NCI-H2029 treated with DMSO at 0.1 percent for 48 hours (cell line): ENCODE measurements at regions not wholly inside any gene's neighbourhood (a gene's known extent, or its start where the extent isn't known, plus 50 kb on each side); places are given as distances from the start of the nearest gene placed in this dataset.

Experiments used
- DNase-seq: peaks from one replicate; lab custom pipeline; 2025; lab: John Stamatoyannopoulos, UW

DNA sequence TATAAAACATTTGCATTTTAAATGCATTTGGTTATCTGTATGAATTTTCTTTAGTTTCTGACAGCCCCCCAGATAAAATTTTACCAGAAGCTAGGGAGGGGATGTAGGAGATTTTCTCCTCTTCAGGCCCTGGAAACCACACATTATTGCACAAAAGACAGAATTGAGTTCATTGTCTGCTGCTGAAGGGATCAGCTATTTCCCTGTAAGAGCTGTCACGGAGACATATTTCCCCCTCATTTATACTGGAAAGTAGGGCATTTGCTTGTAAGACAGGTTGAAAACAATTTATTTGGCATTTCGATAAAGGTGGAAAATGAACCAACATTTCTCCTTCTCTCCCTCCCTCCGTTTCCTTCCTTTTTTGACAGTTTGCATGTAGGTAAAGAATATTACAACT is 241.3 kb upstream of the LCORL start:
- DNase-seq: no peak

- DNase-seq: no peak
Measured at GRCh38 chr4:18252052-18252451, 230.5 kb upstream of the LCORL start.

DNA sequence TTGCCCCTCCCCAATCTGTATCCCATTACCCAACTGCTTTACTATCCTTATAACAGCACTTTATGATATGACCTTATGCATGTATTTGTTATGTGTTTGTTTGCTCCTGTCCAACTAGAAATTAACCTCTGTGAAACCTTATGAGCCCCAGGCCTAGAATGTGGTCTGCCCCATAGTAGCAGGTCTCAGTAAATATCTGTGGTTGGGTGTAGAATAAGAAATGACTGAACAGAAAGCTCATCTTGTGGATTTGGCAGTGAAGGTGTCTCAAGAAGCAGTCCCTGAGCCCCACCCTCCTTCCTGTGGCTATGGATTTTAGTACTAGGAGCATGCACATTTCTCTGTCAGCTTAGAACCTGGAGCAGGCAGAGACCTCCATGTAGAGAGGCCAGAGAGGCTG is 229.0 kb upstream of the LCORL start:
- DNase-seq: no peak

DNA sequence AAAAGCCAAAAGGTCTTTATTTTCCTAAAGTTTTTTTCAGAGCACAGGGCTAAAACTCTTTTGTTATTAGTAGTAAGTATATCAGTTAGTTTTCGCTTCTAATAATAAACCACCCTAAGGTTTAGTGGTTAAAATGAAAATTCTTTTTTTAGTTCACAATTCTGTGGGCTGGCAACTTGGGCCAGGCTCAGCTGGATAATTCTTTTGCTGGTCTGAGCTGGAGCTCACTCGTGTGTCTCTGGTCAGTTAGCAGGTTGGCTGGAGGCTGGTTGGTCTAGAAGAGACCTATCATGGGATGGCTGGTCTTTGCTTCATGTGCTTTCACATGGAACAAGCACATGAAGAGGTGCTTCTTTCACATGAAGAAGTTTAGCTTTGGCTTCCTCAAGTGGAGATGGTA is 227.1 kb upstream of the LCORL start:
- DNase-seq: no peak

DNA sequence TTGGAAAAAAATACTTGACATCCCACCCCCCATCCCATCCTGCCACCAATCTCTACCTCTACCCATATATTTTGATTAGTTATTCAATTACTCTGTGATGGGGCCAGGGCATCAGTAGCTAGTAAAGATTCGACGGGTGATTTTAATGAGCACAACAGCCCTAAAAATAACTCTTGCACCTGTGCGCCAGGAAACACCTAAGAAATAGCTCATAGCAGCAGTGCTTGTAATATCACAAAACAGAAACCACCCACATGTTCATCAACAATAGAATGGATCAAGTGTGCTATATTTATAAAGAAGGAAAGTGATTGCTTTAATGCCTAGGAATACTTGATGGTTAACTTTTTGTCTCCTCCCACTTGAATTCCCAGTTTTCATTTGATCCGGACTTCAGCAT is 225.6 kb upstream of the LCORL start:
- DNase-seq: no peak

- no peak for DNase-seq
Measured at GRCh38 chr4:18242919-18243693, 221.6 kb upstream of the LCORL start.

GRCh38 chr4:18241727-18242126 is 220.2 kb upstream of the LCORL start:
- no peak for DNase-seq

DNA sequence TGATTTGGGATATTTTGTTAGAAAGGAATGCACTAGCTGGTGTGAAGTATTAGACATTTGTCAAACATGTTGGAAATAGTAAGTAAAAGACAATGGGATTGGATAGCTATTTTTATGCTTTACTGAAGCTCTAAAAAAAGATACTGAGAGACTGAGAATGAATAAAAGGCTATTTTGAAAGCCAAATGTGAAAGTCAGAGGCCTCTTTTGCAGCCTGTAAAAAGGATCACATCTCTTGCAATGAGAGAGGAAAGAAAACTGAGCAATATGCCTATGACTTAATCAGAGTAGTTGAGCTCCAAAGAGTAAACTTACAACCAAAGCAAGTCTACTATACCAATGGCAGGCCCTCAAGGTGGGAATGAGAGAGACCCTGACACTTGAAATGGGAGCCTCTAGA is 212.6 kb upstream of the LCORL start:
- no peak for DNase-seq

DNA sequence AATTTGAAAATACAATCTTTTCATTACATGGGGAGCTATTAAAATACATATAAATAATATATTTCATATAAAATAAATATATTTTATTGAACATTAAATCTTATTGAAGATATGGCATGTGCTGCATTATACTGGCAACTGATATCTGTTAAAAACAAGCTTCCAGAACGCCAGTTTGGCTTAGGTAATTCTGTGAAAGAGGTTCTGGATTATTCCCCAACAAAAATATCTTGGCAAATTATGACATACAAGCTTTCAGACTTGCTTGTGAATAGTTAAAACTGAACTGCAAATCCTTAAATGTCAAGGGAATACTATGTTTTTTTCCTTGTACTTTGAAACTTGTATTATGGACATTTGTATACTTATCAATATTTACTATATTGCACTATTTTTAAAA is 210.2 kb upstream of the LCORL start:
- DNase-seq: no peak

GRCh38 chr4:18227880-18228279 is 206.3 kb upstream of the LCORL start:
- DNase-seq: no peak

DNA sequence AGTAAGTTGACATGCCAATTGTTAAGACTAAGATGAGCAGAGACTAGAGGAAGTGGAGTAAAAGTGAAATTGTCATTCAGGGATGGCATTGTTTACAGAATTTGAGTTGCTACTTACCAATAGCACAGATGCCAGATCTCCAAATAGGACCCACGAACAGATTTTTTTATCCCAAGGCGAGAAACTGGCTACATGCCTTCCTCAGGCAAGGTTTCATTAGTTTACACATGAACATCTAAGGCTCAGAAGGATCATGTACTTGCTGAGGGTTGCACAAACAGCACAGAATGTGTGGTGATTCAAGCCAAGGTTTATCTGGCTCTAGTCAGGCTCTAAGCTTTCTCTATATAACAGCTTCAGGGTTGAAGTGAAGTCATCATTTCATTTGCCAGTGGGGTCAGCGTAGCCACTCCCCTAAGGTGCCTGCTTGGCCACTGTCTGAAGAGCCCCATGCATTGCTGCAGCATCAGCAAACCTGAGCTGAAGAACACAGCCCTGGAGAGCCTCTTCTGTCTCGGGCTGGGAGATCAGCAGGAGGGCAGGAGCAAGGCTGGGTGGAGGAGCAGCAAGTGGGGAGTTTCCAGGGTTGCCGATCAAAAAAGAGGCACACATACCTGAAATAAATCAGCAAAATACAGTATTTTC is 193.0 kb upstream of the LCORL start:
- no peak for DNase-seq

- DNase-seq: no peak
Measured at GRCh38 chr4:18213576-18214198, 192.1 kb upstream of the LCORL start.

DNA sequence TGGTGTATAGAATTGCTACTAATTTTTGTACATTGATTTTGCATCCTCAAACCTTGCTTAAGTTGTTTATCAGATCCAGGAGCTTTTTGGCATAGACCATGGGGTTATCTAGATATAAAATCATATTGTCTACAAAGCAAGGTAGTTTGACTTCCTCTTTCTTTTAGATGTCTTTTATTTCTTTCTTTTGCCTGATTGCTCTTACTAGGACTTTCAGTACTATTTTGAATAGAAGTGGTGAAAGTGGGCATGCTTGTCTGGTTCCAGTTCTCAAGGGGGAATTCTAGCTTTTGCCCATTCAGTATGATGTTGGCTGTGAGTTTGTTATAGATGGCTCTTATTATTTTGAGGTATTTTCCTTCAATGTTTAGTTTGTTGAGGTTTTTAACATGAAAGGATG is 187.9 kb upstream of the LCORL start:
- DNase-seq: no peak

DNA sequence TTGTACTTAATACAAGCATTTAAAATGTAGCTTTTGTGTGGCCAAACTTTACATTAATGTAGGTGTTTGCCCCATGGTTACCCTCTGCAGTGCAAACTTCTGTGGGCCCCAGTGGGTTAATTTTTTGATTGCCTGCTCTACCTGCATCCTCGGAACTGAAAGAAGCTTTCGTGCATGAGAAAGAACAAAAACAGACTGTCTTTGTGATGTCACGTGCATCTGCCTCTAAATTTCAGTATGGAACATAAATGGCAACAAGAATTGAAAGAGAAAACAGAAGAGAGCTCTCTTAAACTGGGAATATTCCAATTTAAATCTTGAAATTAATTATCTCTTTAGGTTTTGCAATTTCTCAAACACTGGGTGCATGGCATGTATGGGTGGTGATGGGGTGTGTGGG is 182.4 kb upstream of the LCORL start:
- no peak for DNase-seq

DNA sequence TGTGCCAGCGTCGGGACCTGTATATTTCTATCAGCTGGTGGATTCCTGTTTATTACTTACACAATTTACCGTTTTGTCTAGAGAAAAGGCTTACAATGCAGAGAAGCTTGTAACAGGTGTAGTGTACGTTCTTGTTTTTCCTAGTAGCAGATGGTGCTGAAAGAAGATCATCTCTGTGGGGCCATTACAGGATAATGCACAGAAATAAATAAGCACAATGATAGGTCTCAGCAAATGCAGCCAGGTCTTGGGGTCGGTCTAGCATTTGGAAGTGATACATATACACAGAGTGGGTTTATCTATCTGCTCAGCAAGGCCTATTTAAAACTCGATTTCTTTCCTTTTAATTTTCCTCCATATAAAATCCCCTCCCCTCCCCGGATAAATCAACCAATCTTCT is 180.9 kb upstream of the LCORL start:
- no peak for DNase-seq

DNA sequence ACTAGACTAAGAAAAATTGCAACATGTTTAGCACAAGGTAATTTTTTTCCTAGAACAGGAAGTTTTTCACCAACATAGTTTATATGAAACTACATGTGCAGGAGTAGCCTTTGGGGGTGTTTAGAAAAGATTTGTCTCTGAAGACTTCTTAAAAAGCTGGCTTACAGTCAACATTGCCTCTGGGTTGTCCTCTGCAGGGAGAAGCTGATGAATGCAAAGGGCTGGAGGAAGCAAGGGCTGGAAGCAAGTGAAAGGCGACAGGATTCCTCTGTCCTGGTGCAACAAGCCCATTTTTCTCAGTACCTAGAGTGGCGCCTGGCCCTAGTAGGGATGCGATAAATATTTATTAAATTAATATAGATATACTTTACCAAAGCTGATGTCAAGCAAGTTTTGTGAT is 180.3 kb upstream of the LCORL start:
- DNase-seq: no peak

GRCh38 chr4:18198653-18199052 is 177.1 kb upstream of the LCORL start:
- DNase-seq: no peak

GRCh38 chr4:18197467-18197866 is 175.9 kb upstream of the LCORL start:
- no peak for DNase-seq

DNA sequence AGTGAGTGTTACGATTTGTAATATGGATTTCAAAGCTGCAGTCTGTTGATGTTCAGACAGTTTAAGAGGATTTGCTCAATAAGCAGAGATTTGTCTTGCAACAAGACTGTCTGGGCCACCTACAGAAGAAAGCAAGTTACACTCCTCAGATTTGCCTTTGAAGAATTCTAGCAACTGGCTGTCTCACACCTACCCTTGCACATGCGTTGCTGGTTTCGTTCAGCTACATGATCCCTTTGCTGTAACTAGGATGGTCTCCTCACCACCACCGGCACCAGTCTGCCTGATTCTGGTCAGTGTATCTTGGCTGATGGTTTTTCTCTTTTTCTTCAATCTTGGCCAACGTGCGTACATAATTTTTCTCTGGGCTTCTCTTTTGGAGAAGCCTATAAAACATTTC is 172.7 kb upstream of the LCORL start:
- no peak for DNase-seq

- no peak for DNase-seq
Measured at GRCh38 chr4:18192901-18193300, 171.3 kb upstream of the LCORL start.

- DNase-seq: no peak
Measured at GRCh38 chr4:18185491-18185890, 163.9 kb upstream of the LCORL start.

GRCh38 chr4:18180892-18181291 is 159.3 kb upstream of the LCORL start:
- DNase-seq: no peak

DNA sequence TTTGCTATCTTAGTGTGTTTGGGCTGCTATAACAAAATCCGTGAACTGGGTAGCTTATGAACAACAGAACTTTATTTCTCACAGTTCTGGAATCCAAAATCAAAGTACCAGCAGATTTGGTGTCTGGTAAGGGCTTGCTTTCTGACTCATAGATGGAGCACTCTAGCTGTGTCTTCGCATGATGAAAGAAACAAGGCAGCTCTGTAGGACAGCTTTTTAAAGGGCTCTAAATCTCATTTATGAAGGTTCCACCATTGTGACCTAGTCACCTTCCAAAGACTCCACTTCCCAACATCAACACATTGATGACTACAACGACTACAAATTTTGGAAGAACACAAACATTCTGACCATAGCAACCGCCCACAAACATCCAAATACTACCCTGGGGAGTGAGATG is 158.6 kb upstream of the LCORL start:
- no peak for DNase-seq

GRCh38 chr4:18171896-18172295 is 150.3 kb upstream of the LCORL start:
- no peak for DNase-seq
